ENCODE measurements at regions not wholly inside any gene's neighbourhood (a gene's known extent, or its start where the extent isn't known, plus 50 kb on each side); places are given as distances from the start of the nearest gene placed in this dataset.

- H3K9me3 ChIP-seq (ENCODE audit: severe bottlenecking), result no peaks in the 10 kb centered on the region
- no peak for TF ChIP-seq CTCF (IDR thresholded peaks at IDR 0.05; ENCODE audit: poor library complexity, severe bottlenecking)
- H3K27ac ChIP-seq (ENCODE audit: poor library complexity, severe bottlenecking), result no peak overlapping the region
- no peaks in the 10 kb centered on the region for H3K36me3 ChIP-seq (ENCODE audit: low read depth)
- H3K27me3 ChIP-seq (ENCODE audit: insufficient read depth, poor library complexity, severe bottlenecking), result no peaks in the 10 kb centered on the region
- no peak for DNase-seq (ENCODE audit: low spot score)
- H3K4me1 ChIP-seq (ENCODE audit: insufficient read depth, poor library complexity, severe bottlenecking), result no peaks in the 10 kb centered on the region
- ATAC-seq (ENCODE audit: low read depth), result no peak
- no peak overlapping the region for H3K4me3 ChIP-seq (ENCODE audit: severe bottlenecking)
These were observed 1284.2 kb downstream of the EFNB2 start for GRCh38 chr13:105251293-105251692.

- no peak for TF ChIP-seq CTCF (IDR thresholded peaks at IDR 0.05; ENCODE audit: poor library complexity, severe bottlenecking)
- no peak overlapping the region for H3K27ac ChIP-seq (ENCODE audit: poor library complexity, severe bottlenecking)
- no peak overlapping the region for H3K4me3 ChIP-seq (ENCODE audit: severe bottlenecking)
- ATAC-seq (ENCODE audit: low read depth) (no peak), DNase-seq (ENCODE audit: low spot score) (no peak)
- H3K36me3 ChIP-seq (ENCODE audit: low read depth), result no peaks in the 10 kb centered on the region
- H3K27me3 ChIP-seq (ENCODE audit: insufficient read depth, poor library complexity, severe bottlenecking), result no peaks in the 10 kb centered on the region
- no peaks in the 10 kb centered on the region for H3K9me3 ChIP-seq (ENCODE audit: severe bottlenecking)
- H3K4me1 ChIP-seq (ENCODE audit: insufficient read depth, poor library complexity, severe bottlenecking), result no peaks in the 10 kb centered on the region
These were observed 1287.6 kb downstream of the EFNB2 start for GRCh38 chr13:105247830-105248229.

GRCh38 chr13:105240371-105240770 is 1295.1 kb downstream of the EFNB2 start:
- no peaks in the 10 kb centered on the region for H3K4me1 ChIP-seq (ENCODE audit: insufficient read depth, poor library complexity, severe bottlenecking)
- ATAC-seq (ENCODE audit: low read depth) (no peak), DNase-seq (ENCODE audit: low spot score) (no peak)
- H3K9me3 ChIP-seq (ENCODE audit: severe bottlenecking), result no peaks in the 10 kb centered on the region
- H3K27me3 ChIP-seq (ENCODE audit: insufficient read depth, poor library complexity, severe bottlenecking), result no peaks in the 10 kb centered on the region
- TF ChIP-seq CTCF (IDR thresholded peaks at IDR 0.05; ENCODE audit: poor library complexity, severe bottlenecking), result no peak
- no peak overlapping the region for H3K4me3 ChIP-seq (ENCODE audit: severe bottlenecking)
- H3K27ac ChIP-seq (ENCODE audit: poor library complexity, severe bottlenecking), result no peak overlapping the region
- no peaks in the 10 kb centered on the region for H3K36me3 ChIP-seq (ENCODE audit: low read depth)

GRCh38 chr13:105232439-105232838 is 1303.0 kb downstream of the EFNB2 start:
- DNase-seq (ENCODE audit: low spot score) (no peak), ATAC-seq (ENCODE audit: low read depth) (no peak)
- Histone ChIP-seq H3K27ac (ENCODE audit: poor library complexity, severe bottlenecking) (no peak overlapping the region), H3K4me3 (ENCODE audit: severe bottlenecking) (no peak overlapping the region), H3K4me1 (ENCODE audit: insufficient read depth, poor library complexity, severe bottlenecking) (no peaks in the 10 kb centered on the region), H3K9me3 (ENCODE audit: severe bottlenecking) (no peaks in the 10 kb centered on the region), H3K36me3 (ENCODE audit: low read depth) (no peaks in the 10 kb centered on the region), H3K27me3 (ENCODE audit: insufficient read depth, poor library complexity, severe bottlenecking) (no peaks in the 10 kb centered on the region)
- TF ChIP-seq CTCF (IDR thresholded peaks at IDR 0.05; ENCODE audit: poor library complexity, severe bottlenecking), result no peak

- Histone ChIP-seq H3K27me3 (ENCODE audit: insufficient read depth, poor library complexity, severe bottlenecking) (no peaks in the 10 kb centered on the region), H3K4me3 (ENCODE audit: severe bottlenecking) (no peak overlapping the region), H3K36me3 (ENCODE audit: low read depth) (no peaks in the 10 kb centered on the region), H3K27ac (ENCODE audit: poor library complexity, severe bottlenecking) (no peak overlapping the region), H3K9me3 (ENCODE audit: severe bottlenecking) (no peaks in the 10 kb centered on the region), H3K4me1 (ENCODE audit: insufficient read depth, poor library complexity, severe bottlenecking) (no peaks in the 10 kb centered on the region)
- DNase-seq (ENCODE audit: low spot score) (no peak), ATAC-seq (ENCODE audit: low read depth) (no peak)
- TF ChIP-seq CTCF (IDR thresholded peaks at IDR 0.05; ENCODE audit: poor library complexity, severe bottlenecking), result no peak
These were observed 1303.5 kb downstream of the EFNB2 start for GRCh38 chr13:105232006-105232405.

Data from RWPE2 (cell line).